ENCODE measurements at regions not wholly inside any gene's neighbourhood (a gene's known extent, or its start where the extent isn't known, plus 50 kb on each side); places are given as distances from the start of the nearest gene placed in this dataset.

- no peak for DNase-seq
These were observed 477.7 kb downstream of the BTBD3 start for GRCh38 chr20:12395353-12395752.

GRCh38 chr20:12395760-12396159 lies 478.1 kb downstream of the BTBD3 start:
- DNase-seq, result no peak

- no peak for DNase-seq
These were observed 481.6 kb downstream of the BTBD3 start for GRCh38 chr20:12399110-12399836.

GRCh38 chr20:12404941-12405340 lies 487.2 kb downstream of the BTBD3 start:
- no peak for DNase-seq

- no peak for DNase-seq
These were observed 489.3 kb downstream of the BTBD3 start for GRCh38 chr20:12406978-12407377.

GRCh38 chr20:12409501-12409900 lies 491.8 kb downstream of the BTBD3 start:
- no peak for DNase-seq

- no peak for DNase-seq
These were observed 493.1 kb downstream of the BTBD3 start for GRCh38 chr20:12410783-12411182.

- DNase-seq, result no peak
These were observed 493.7 kb downstream of the BTBD3 start for GRCh38 chr20:12411246-12411940.

GRCh38 chr20:12413116-12413515 lies 495.4 kb downstream of the BTBD3 start:
- DNase-seq, result no peak

GRCh38 chr20:12414446-12415274 lies 497.0 kb downstream of the BTBD3 start:
- DNase-seq, result no peak

GRCh38 chr20:12416281-12416680 lies 498.6 kb downstream of the BTBD3 start:
- DNase-seq, result no peak

- no peak for DNase-seq
These were observed 516.0 kb downstream of the BTBD3 start for GRCh38 chr20:12433724-12434123.

GRCh38 chr20:12434672-12435071 lies 517.0 kb downstream of the BTBD3 start:
- no peak for DNase-seq

GRCh38 chr20:12435268-12435667 lies 517.6 kb downstream of the BTBD3 start:
- no peak for DNase-seq

- no peak for DNase-seq
These were observed 536.0 kb downstream of the BTBD3 start for GRCh38 chr20:12453711-12454110.

GRCh38 chr20:12455148-12455547 lies 537.5 kb downstream of the BTBD3 start:
- no peak for DNase-seq

GRCh38 chr20:12458241-12458640 lies 540.5 kb downstream of the BTBD3 start:
- no peak for DNase-seq

- DNase-seq, result no peak
These were observed 544.7 kb upstream of the SPTLC3 start for GRCh38 chr20:12464036-12464435.

GRCh38 chr20:12466915-12467314 lies 541.9 kb upstream of the SPTLC3 start:
- no peak for DNase-seq

- no peak for DNase-seq
These were observed 541.0 kb upstream of the SPTLC3 start for GRCh38 chr20:12467758-12468157.

- no peak for DNase-seq
These were observed 526.1 kb upstream of the SPTLC3 start for GRCh38 chr20:12482661-12483060.

- DNase-seq, result no peak
These were observed 506.3 kb upstream of the SPTLC3 start for GRCh38 chr20:12502443-12502842.

- DNase-seq, result no peak
These were observed 504.0 kb upstream of the SPTLC3 start for GRCh38 chr20:12504779-12505178.

GRCh38 chr20:12511499-12511898 lies 497.3 kb upstream of the SPTLC3 start:
- no peak for DNase-seq
